MM.1S (cell line): ENCODE measurements at regions not wholly inside any gene's neighbourhood (a gene's known extent, or its start where the extent isn't known, plus 50 kb on each side); places are given as distances from the start of the nearest gene placed in this dataset.

Experiments used
- DNase-seq: peaks from one replicate; pipeline ENCODE4 v3.0.0-alpha.2; 2015
- H2AFZ ChIP-seq: fragments of 300-600 bp; sonication (generic); 2 replicates; pipeline ENCODE4 v1.6.0; 2016; ENCODE audit warnings: antibody characterized with exemption, low read length
- H3F3A ChIP-seq: fragments of 300-600 bp; sonication (generic); 2 replicates; pipeline ENCODE4 v1.6.1; 2016; ENCODE audit warnings: mild to moderate bottlenecking, antibody characterized with exemption, low read length, moderate library complexity, mixed read lengths; ENCODE audit not compliant: insufficient read depth
- H3K27ac ChIP-seq: fragments of 300-600 bp; sonication (generic); 2 replicates; pipeline ENCODE4 v1.5.1; 2016; ENCODE audit warnings: mild to moderate bottlenecking, low read length
- H3K27me3 ChIP-seq: fragments of 300-600 bp; sonication (generic); replicated peaks from 2 replicates; pipeline ENCODE4 v1.6.0; 2016; ENCODE audit warnings: low read length; ENCODE audit not compliant: insufficient read depth
- H3K36me3 ChIP-seq: fragments of 300-600 bp; sonication (generic); replicated peaks from 2 replicates; pipeline ENCODE4 v1.6.1; 2016; ENCODE audit warnings: mild to moderate bottlenecking, low read length, mixed read lengths; ENCODE audit not compliant: insufficient read depth
- H3K4me1 ChIP-seq: fragments of 300-600 bp; sonication (generic); 2 replicates; pipeline ENCODE4 v1.6.1; 2016; ENCODE audit warnings: low read length, mixed read lengths
- H3K4me2 ChIP-seq: fragments of 300-600 bp; sonication (generic); 2 replicates; pipeline ENCODE4 v1.6.0; 2016; ENCODE audit warnings: low read depth, low read length
- H3K4me3 ChIP-seq: fragments of 300-600 bp; sonication (generic); 2 replicates; pipeline ENCODE4 v1.5.1; 2016; ENCODE audit warnings: low read length, mixed read lengths
- H3K79me2 ChIP-seq: fragments of 300-600 bp; sonication (generic); 2 replicates; pipeline ENCODE4 v1.6.1; 2016; ENCODE audit warnings: mixed run types, low read length, mixed read lengths
- H3K9ac ChIP-seq: fragments of 300-600 bp; sonication (generic); 2 replicates; pipeline ENCODE4 v1.6.1; 2016; ENCODE audit warnings: low read length, mixed read lengths
- H3K9me2 ChIP-seq: fragments of 300-600 bp; sonication (generic); replicated peaks from 2 replicates; pipeline ENCODE4 v1.6.1; 2016; ENCODE audit warnings: mild to moderate bottlenecking, low read length, mixed read lengths; ENCODE audit not compliant: insufficient read depth
- H3K9me3 ChIP-seq: fragments of 300-600 bp; sonication (generic); replicated peaks from 2 replicates; pipeline ENCODE4 v1.6.1; 2016; ENCODE audit warnings: mild to moderate bottlenecking, low read length, mixed read lengths; ENCODE audit not compliant: insufficient read depth
- H4K20me1 ChIP-seq: fragments of 300-600 bp; sonication (generic); 2 replicates; pipeline ENCODE4 v1.6.1; 2016; ENCODE audit warnings: mild to moderate bottlenecking, low read length, moderate library complexity, mixed read lengths; ENCODE audit not compliant: insufficient read depth
- EZH2 ChIP-seq: fragments of 300-600 bp; sonication (generic); optimal IDR thresholded peaks from 2 replicates; pipeline ENCODE3; 2017; ENCODE audit warnings: low read depth, mild to moderate bottlenecking, antibody characterized with exemption, low read length, mixed read lengths
- EZH2phosphoT487 ChIP-seq: fragments of 300-600 bp; sonication (generic); IDR thresholded peaks from 2 replicates; pipeline ENCODE4 v1.6.1; 2018; ENCODE audit warnings: antibody characterized with exemption, low read length
- TF ChIP-seq, protein P1 (sequence below): fragments of 300-600 bp; sonication (generic); IDR thresholded peaks from 2 replicates; pipeline ENCODE4 v1.5.1; 2016; ENCODE audit warnings: antibody characterized with exemption, low read length, mixed read lengths

DNA sequence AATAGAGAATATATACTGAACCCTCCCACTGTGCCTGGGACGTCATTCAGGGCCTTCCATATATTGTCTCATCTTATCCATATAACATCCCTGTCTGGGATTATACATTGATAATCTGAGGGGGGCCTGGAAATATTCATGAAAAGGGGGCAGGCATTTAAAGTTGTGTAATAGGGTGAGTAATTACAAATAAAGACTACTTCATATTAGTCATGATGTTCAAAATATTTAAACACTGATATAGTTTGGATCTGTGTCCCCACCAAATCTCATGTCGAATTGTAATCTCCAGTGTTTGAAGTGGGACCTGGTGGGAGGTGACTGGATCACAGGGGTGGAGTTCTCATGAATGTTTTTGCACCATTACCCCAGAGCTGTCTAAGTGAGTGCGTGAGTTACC is 97.8 kb downstream of the AQP9 start:
- Histone ChIP-seq H3K9ac (no peak overlapping the region), H3K27me3 (no peaks in the 10 kb centered on the region)

DNA sequence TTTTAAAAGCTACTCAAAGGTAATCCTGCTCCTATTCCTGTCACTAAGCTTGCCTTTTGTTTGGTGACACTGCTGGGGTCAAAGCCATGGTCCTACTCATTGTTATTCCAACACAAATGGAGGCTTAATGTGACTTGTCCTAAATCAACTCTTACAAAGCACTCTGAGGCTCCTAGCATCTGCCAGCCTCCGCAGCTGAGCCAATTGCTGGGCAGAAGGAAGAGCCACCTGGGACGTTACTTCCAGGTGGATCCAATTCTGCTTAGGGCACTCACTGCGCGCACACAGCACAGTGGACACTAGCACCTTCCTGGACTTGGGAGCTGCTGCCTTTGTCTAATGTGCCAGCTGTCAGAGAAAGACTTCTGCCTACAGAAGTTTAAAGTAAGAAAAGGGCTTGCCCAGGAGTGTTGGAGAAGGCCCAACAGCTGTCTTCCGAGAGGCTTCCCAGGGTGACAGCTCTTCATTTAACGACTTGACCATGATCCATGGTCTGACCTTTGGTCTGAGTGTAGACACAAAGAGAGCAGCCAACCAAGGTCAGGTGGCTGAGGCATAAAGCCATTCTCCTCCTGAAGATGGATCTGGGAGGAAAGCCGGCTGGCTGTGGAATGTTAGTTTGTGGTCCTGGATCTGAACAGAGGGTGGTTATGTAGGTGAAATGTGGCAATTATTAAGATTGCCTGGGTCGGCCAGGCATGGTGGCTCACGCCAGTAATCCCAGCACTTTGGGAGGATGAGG is 102.2 kb downstream of the AQP9 start:
- Histone ChIP-seq H3F3A (no peaks in the 10 kb centered on the region), H3K9me2 (no peaks in the 10 kb centered on the region), H3K9ac (no peak overlapping the region), H3K4me3 (no peak overlapping the region), H3K36me3 (no peaks in the 10 kb centered on the region), H3K27ac (no peak overlapping the region), H3K9me3 (no peaks in the 10 kb centered on the region), H3K4me2 (no peak overlapping the region), H3K79me2 (no peaks in the 10 kb centered on the region), H4K20me1 (no peaks in the 10 kb centered on the region), H3K4me1 (no peaks in the 10 kb centered on the region), H2AFZ (no peak overlapping the region), H3K27me3 (no peaks in the 10 kb centered on the region)
- TF ChIP-seq EZH2, result no peak
- no peak for DNase-seq

More for the DNA sequence above, 97.8 kb downstream of the AQP9 start:
- H3K4me2 ChIP-seq, result no peak overlapping the region
- no peaks in the 10 kb centered on the region for H3K36me3 ChIP-seq
- H3K79me2 ChIP-seq, result no peaks in the 10 kb centered on the region
- H3K9me2 ChIP-seq, result no peaks in the 10 kb centered on the region
- no peaks in the 10 kb centered on the region for H4K20me1 ChIP-seq
- TF ChIP-seq, protein P1, sequence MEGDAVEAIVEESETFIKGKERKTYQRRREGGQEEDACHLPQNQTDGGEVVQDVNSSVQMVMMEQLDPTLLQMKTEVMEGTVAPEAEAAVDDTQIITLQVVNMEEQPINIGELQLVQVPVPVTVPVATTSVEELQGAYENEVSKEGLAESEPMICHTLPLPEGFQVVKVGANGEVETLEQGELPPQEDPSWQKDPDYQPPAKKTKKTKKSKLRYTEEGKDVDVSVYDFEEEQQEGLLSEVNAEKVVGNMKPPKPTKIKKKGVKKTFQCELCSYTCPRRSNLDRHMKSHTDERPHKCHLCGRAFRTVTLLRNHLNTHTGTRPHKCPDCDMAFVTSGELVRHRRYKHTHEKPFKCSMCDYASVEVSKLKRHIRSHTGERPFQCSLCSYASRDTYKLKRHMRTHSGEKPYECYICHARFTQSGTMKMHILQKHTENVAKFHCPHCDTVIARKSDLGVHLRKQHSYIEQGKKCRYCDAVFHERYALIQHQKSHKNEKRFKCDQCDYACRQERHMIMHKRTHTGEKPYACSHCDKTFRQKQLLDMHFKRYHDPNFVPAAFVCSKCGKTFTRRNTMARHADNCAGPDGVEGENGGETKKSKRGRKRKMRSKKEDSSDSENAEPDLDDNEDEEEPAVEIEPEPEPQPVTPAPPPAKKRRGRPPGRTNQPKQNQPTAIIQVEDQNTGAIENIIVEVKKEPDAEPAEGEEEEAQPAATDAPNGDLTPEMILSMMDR, result no peak
- no peak for TF ChIP-seq EZH2
- no peak overlapping the region for H2AFZ ChIP-seq
- no peaks in the 10 kb centered on the region for H3F3A ChIP-seq
- H3K9me3 ChIP-seq, result no peaks in the 10 kb centered on the region
- DNase-seq, result no peak
- H3K4me3 ChIP-seq, result no peak overlapping the region
- H3K4me1 ChIP-seq, result no peaks in the 10 kb centered on the region
- H3K27ac ChIP-seq, result no peak overlapping the region

DNA sequence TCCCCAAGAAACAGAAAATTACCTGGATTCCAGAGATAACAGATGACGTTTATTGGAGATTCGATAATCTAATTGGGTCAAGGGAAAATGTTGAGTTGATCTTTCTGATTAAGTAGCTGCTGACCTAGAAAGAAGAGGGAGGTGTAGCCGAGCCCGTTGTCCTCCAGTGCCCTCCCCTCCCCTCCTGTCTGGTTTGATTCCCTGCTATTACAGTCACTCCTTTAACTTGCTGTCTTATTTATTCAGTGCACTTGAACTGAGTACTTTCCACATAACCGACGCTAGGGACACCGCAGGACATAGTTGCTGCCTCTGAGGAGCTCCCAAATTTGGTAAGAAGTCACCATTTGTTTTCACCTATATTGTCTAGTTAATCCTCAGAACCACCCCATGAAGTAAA is 103.7 kb downstream of the AQP9 start:
- H3K36me3 ChIP-seq, result no peaks in the 10 kb centered on the region
- no peaks in the 10 kb centered on the region for H3K4me1 ChIP-seq
- TF ChIP-seq, protein P1, result no peak
- no peak for TF ChIP-seq EZH2
- no peak for TF ChIP-seq EZH2phosphoT487
- H3K79me2 ChIP-seq, result no peaks in the 10 kb centered on the region
- no peak overlapping the region for H3K9ac ChIP-seq
- H3K27ac ChIP-seq, result no peak overlapping the region
- no peak for DNase-seq
- H4K20me1 ChIP-seq, result no peaks in the 10 kb centered on the region
- H3K9me2 ChIP-seq, result no peaks in the 10 kb centered on the region
- no peaks in the 10 kb centered on the region for H3K9me3 ChIP-seq
- no peak overlapping the region for H3K4me2 ChIP-seq
- no peak overlapping the region for H2AFZ ChIP-seq
- H3K27me3 ChIP-seq, result no peaks in the 10 kb centered on the region
- H3K4me3 ChIP-seq, result no peak overlapping the region
- H3F3A ChIP-seq, result no peaks in the 10 kb centered on the region

DNA sequence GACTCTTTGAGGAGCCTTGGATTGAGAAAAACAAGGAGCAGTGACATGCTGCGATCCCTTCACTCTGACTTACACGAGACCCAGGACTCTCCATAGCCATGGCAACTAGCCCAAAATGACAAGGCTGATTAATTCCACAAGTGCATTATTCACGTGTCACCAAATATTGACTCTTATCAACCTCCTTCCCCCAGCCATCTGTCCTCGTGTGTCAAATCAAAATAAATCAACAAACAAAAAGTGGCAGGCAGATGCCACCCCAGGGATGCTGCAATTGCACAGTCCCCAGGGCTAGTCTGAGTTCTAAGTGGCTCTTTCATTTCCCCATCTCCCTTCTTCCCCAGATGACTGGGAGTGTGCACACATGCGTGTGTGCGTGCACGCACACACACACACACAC is 104.9 kb downstream of the AQP9 start:
- DNase-seq, result no peak
- no peak overlapping the region for H3K4me2 ChIP-seq
- no peak overlapping the region for H3K4me3 ChIP-seq
- no peaks in the 10 kb centered on the region for H3K27me3 ChIP-seq
- H2AFZ ChIP-seq, result no peak overlapping the region
- H3F3A ChIP-seq, result no peaks in the 10 kb centered on the region
- H3K9me2 ChIP-seq, result no peaks in the 10 kb centered on the region
- no peak overlapping the region for H3K27ac ChIP-seq
- no peak overlapping the region for H3K9ac ChIP-seq
- no peaks in the 10 kb centered on the region for H3K36me3 ChIP-seq
- no peaks in the 10 kb centered on the region for H3K4me1 ChIP-seq
- no peaks in the 10 kb centered on the region for H3K9me3 ChIP-seq
- H3K79me2 ChIP-seq, result no peaks in the 10 kb centered on the region
- no peaks in the 10 kb centered on the region for H4K20me1 ChIP-seq
- TF ChIP-seq EZH2phosphoT487 (no peak), EZH2 (no peak)
- TF ChIP-seq, protein P1, result no peak
